ELR (cell line): ENCODE measurements at regions not wholly inside any gene's neighbourhood (a gene's known extent, or its start where the extent isn't known, plus 50 kb on each side); places are given as distances from the start of the nearest gene placed in this dataset.

ENCODE experiments used
- DNase-seq: peaks from one replicate; pipeline ENCODE4 v3.0.0-alpha.2; 2015; ENCODE audit warnings: low read depth

DNA sequence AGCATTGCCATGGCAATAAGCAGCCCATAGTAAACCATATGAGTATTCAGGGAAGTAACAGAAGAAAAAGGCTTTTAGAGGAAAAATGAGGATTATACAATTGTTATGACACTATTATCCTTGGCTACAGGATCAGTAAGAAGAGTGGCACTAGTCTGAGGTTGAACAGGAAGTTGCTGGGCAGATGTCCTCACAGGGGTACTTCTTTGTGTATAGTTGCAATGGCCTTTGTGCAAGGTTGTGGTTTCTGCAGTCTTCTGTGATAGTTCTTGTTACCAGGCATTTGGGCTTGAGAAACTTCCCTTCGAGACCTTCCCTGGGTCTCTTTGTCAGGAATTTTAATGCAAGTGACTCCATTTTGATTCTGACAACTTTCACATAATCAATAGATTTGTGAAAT, 100.6 kb upstream of the ATP11B start:
- no peak for DNase-seq

GRCh38 chr3:182693723-182694122, 99.6 kb upstream of the ATP11B start:
- no peak for DNase-seq

GRCh38 chr3:182696916-182697315, 96.4 kb upstream of the ATP11B start:
- DNase-seq = no peak

DNA sequence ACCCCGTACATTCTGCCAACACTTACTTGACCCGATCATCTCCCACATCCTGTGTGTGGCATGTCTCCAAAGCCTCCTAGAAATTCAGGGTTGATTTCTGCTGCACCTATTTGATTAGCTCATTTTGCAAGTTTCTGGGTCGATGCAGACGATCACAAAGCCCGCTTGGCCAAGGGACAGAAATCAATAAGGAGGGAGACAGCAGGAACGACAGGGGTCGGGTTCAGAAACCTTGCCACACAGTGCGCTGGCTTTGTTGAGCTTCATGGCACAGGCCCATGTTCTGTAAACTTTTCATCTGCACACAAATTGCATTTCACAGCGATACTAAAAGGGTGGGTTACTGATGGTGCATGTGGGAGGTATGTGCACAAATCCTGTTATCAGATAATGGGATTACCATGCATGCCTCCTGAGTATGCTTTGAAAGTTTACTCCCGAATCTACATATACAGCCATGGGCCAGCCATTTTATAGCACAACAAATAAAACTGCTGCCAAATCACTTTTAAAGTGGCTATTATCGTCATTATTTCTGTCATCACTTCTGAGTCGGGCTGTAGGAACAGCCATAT, 95.9 kb upstream of the ATP11B start:
- no peak for DNase-seq

GRCh38 chr3:182698078-182698477, 95.2 kb upstream of the ATP11B start:
- DNase-seq = no peak

GRCh38 chr3:182699550-182700170, 93.6 kb upstream of the ATP11B start:
- no peak for DNase-seq

DNA sequence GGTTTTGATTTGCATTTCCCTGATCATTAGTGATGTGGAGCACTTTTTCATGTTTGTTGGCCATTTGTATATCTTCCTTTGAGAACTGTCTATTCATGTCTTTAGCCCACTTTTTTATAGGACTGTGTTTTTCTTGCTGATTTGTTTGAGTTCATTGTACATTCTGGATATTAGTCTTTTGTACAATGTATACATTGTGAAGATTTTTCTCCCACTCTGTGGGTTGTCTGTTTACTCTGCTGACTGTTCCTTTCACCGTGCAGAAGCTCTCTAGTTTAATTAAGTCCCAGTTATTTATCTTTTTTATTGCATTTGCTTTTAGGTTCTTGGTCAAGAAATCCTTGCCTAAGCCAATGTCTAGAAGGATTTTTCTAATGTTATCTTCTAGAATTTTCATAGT, 91.1 kb upstream of the ATP11B start:
- no peak for DNase-seq

DNA sequence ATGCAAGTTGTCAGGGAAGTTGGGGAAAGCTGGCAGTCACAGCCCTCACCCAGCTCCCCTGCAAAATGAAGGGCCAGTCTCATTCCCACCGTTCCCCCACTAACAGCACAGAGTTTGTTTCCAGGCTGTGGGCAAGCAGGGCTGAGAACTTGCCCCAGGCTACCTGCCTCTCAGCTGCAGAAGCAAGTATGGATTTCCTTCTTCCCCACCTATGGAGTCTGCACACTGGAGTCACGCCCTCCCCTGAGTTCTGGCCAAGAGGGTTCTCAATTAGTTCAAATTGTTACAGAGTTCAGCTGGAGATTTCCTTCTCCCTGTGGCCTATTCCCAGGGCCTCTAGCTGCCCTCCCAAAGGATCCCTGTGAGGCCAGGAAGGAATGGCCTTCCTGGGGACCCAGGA, 90.1 kb upstream of the ATP11B start:
- no peak for DNase-seq

- DNase-seq = peak; percentile 14
Measured at GRCh38 chr3:182704926-182705325, 88.4 kb upstream of the ATP11B start.

DNA sequence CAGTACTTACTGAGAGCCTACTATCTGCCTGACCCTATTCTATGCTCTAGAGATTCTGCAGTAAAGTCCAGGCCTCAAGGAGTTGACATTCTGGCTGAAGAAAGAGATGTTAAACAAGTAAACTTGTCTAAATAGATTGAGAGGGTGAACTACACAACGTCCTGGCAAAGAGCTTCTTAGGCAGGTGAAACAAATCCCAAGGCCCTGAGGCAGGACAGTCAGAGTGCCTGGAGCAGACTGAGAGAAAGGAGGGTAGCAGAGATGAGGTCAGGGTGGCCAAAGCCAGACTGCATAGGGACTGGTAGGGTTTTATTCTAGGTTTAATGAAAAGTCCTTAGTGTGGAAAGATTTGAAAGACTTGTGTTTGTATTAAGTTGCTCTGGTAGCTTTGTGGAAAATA, 84.5 kb upstream of the ATP11B start:
- DNase-seq = no peak

DNA sequence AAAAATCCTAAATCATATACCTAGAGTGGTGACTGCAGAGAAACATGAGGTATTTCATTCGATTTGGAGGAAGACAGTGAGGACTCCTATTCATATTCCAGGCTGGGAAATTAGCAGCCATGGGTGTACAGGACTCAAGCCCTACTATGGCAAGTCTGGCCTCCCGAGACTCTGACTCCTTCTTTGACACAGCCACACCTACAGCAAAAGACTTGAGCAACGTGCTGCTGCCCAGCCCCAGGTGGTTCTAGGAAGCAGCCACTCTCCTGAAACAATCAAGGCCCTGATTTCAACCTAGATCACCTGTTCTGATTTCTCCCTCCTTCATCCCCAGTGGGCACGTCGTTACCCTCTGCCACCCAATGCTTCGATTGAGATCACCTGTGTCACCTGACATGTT, 84.0 kb upstream of the ATP11B start:
- no peak for DNase-seq

- peak; percentile 56 for DNase-seq
Measured at GRCh38 chr3:182710557-182711157, 82.6 kb upstream of the ATP11B start.

GRCh38 chr3:182711261-182711683, 82.0 kb upstream of the ATP11B start:
- no peak for DNase-seq

DNA sequence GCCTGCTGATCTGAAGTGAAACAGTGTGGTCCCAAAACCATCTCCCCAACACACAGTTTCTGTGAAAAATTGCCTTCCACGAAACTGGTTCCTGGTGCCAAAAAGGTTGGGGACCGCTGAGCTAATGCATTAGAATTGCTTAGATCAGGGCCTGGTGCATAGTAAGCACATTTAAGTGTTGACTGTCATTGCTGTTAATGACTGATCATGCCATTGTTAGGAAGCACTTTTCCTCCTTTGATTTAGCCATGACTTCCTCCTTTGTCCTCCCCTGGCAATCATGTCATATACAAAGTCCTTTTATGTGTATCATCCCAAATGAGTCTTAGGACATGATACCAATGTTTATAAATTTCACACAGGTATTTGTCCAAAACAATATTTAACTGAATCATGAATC, 81.5 kb upstream of the ATP11B start:
- no peak for DNase-seq

- no peak for DNase-seq
Measured at GRCh38 chr3:182713111-182713510, 80.2 kb upstream of the ATP11B start.

DNA sequence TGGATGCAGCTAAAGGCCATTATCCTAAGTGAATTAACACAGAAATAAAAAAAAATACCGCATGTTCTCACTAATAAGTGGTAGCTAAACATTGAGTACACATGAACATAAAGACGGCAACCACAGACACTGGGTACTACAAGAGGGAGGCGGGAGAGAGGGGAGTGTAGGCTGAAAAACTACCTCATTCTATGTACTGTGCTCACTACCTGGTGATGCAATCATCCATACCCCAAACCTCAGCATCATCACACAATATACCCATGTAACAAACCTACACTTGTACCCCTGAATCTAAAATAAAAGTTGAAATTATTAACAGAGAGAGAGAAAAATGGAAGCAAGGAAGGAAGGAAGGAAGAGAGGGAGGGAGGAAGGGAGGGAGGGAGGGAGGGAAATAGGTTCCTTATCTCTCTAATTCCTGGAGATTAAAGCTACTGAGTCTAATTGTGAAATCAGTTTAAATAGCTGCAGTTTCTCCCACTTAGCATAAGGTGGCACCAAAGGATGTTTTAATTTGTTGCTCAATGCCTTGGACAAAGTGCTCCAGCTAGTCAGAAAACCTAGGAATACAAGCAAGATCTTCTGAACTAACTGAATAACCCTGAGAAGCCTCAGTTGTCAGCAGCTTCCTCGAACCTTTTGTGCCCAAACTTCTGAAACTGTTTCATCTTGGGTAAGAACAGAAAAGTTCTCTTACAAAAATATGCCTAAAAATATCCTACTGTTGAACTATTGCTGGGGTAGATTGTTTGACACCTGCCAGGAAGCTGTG, 79.4 kb upstream of the ATP11B start:
- peak; percentile 78 for DNase-seq

DNA sequence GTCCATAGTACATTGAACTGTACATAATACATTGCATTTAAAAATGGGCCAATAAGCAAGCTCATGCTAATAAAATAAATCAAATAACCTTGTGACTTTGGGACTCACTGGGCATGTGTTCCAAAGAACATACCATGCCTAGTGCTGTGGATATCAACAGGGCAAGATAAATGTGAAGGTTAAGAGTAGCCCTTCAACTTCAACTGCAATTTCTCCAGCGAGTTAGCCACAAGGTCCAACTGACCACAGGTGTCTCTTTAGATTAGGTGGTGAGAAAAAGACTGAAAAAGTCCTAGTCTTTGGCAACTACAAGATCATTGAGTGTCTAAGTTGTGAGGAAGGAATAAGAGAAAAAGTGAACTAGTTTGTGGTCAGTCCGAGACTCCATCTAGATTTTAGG, 78.3 kb upstream of the ATP11B start:
- no peak for DNase-seq

DNA sequence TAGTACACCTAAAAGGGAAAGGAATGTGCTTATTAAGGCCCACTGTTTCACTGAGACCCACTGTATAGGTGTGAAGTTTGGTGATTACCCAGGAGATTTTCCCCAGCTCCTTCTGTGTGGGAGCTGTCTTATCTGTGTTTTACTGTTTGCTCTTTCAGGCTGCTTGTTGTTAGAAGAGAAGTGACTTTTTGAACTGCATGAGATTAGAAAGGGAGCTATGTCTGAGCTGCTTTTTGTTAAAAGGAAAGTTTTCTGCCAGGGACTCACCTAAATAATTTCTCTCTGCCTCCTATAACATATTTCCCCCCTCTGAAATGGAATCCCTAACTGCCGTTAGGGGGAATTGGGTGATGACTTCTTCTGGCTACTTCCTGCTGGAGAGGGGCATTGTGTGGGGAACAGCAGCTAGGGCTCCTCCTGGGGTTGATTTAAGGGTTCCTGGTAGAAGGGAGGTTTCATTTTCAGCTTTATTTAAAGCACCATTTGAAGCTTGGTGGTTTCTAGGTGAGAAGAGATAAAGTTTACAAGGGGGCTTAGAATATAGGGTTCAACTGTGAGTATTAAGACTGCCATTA, 77.1 kb upstream of the ATP11B start:
- no peak for DNase-seq

DNA sequence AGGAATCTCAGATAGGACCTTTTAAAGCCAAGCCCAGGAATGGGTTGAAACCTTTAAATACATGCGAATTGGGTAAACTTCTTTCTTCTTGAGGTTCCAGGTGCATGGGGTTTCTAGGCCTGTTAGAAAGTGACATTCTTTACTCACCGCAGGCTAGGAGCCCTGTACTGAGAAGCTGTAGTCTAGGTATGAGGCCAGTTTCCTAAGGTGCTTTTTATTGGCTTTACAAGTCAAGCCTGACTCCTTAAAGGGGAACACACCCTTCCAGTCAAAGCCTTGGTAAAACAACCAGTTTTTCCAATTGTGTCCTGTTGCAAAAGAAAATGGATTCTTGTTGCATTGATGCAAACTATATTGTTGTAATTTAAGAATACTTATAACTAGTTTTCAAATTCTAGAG, 76.1 kb upstream of the ATP11B start:
- no peak for DNase-seq

- no peak for DNase-seq
Measured at GRCh38 chr3:182722907-182723306, 70.4 kb upstream of the ATP11B start.

- DNase-seq = no peak
Measured at GRCh38 chr3:182723596-182723995, 69.7 kb upstream of the ATP11B start.

DNA sequence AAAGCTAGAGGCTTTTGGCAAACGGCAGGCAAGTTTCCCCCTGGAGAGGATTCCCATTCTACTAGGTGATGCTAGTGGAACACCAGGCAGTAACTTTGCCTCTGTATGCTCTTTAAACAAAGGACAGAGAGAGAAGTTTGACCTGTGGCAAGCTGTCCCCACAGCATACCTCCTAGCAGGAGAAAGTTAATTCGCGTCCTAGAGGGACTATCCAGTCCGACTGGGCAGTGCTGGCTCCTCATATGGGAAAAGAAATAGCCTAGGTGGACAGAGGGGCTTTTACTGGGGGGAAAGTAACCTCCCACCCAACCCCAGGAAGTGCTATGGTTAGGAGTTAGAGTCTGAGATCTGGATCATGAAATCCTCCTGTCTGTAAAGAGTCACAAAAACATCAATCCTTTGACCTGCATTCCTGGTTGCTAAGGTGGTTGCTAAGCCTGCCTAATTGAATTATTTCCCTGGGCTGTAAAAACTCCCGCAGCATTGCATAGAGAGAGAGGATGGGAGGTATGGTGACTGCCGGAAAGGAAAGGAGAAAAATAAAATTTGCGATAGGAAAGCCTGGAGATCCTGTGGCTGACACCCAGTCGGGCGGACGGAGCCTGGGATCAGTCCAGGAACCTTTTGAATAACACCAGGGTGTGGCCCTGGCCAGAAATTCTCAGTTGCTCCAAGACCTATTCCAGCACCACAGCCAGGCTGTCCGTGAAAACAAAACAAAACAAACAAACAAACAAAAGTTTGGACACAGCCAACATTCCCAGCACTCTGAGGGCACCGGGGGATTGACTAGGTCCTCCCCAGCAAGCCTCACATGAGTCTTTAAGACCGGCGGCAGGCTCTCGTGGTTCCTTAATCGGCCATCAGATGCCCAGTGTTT, 67.7 kb upstream of the ATP11B start:
- peak; percentile 17 for DNase-seq
